ENCODE measurements at regions not wholly inside any gene's neighbourhood (a gene's known extent, or its start where the extent isn't known, plus 50 kb on each side); places are given as distances from the start of the nearest gene placed in this dataset.

- Mint-ChIP-seq H3K9me3 (no peaks in the 10 kb centered on the region), H3K27ac (no peak overlapping the region), H3K27me3 (ENCODE audit: insufficient read depth, low read depth, poor library complexity) (no peaks in the 10 kb centered on the region), H3K4me3 (no peak overlapping the region), H3K36me3 (ENCODE audit: low read depth) (no peaks in the 10 kb centered on the region), H3K4me1 (peaks cover 4% of the 10 kb centered on the region)
- Histone ChIP-seq H2AFZ (no peak overlapping the region), H3K9me2 (ENCODE audit: insufficient read depth) (peaks cover 4% of the 10 kb centered on the region; the same call in 1 of the 2 replicates), H4K20me1 (replicated peaks; ENCODE audit: insufficient read depth) (no peaks in the 10 kb centered on the region), H3K27ac (ENCODE audit: low read depth) (no peak overlapping the region), H3K36me3 (ENCODE audit: insufficient read depth) (no peaks in the 10 kb centered on the region), H3K27me3 (ENCODE audit: insufficient read depth) (no peaks in the 10 kb centered on the region), H3K4me1 (ENCODE audit: insufficient read depth) (no peaks in the 10 kb centered on the region), H3F3A (replicated peaks; ENCODE audit: low read depth) (no peaks in the 10 kb centered on the region), H3K4me2 (no peak overlapping the region), H3K4me3 (no peak overlapping the region), H3K79me2 (replicated peaks; ENCODE audit: insufficient read depth) (no peaks in the 10 kb centered on the region)
- no peak for DNase-seq (ENCODE audit: low spot score)
- no peak for ATAC-seq
- TF ChIP-seq POLR2AphosphoS5 (IDR thresholded peaks at IDR 0.05; ENCODE audit: low read depth) (no peak), STAT1 (IDR thresholded peaks at IDR 0.05; ENCODE audit: unreplicated experiment) (no peak), ETS1 (IDR thresholded peaks at IDR 0.05) (no peak), ZNF331 (CRISPR knock-in tag; IDR thresholded peaks at IDR 0.05; ENCODE audit: low read depth) (no peak), ZNF462 (CRISPR knock-in tag; IDR thresholded peaks at IDR 0.05) (no peak), CREB1 (CRISPR knock-in tag; IDR thresholded peaks at IDR 0.05; ENCODE audit: low read depth) (no peak), EZH2 (IDR thresholded peaks at IDR 0.05; ENCODE audit: low read depth, unreplicated experiment) (no peak)
- TF ChIP-seq, protein P1, sequence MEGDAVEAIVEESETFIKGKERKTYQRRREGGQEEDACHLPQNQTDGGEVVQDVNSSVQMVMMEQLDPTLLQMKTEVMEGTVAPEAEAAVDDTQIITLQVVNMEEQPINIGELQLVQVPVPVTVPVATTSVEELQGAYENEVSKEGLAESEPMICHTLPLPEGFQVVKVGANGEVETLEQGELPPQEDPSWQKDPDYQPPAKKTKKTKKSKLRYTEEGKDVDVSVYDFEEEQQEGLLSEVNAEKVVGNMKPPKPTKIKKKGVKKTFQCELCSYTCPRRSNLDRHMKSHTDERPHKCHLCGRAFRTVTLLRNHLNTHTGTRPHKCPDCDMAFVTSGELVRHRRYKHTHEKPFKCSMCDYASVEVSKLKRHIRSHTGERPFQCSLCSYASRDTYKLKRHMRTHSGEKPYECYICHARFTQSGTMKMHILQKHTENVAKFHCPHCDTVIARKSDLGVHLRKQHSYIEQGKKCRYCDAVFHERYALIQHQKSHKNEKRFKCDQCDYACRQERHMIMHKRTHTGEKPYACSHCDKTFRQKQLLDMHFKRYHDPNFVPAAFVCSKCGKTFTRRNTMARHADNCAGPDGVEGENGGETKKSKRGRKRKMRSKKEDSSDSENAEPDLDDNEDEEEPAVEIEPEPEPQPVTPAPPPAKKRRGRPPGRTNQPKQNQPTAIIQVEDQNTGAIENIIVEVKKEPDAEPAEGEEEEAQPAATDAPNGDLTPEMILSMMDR (conservative IDR thresholded peaks at IDR 0.05; ENCODE audit: low read depth in 2 of 2) = no peak
- TF ChIP-seq, protein P2, sequence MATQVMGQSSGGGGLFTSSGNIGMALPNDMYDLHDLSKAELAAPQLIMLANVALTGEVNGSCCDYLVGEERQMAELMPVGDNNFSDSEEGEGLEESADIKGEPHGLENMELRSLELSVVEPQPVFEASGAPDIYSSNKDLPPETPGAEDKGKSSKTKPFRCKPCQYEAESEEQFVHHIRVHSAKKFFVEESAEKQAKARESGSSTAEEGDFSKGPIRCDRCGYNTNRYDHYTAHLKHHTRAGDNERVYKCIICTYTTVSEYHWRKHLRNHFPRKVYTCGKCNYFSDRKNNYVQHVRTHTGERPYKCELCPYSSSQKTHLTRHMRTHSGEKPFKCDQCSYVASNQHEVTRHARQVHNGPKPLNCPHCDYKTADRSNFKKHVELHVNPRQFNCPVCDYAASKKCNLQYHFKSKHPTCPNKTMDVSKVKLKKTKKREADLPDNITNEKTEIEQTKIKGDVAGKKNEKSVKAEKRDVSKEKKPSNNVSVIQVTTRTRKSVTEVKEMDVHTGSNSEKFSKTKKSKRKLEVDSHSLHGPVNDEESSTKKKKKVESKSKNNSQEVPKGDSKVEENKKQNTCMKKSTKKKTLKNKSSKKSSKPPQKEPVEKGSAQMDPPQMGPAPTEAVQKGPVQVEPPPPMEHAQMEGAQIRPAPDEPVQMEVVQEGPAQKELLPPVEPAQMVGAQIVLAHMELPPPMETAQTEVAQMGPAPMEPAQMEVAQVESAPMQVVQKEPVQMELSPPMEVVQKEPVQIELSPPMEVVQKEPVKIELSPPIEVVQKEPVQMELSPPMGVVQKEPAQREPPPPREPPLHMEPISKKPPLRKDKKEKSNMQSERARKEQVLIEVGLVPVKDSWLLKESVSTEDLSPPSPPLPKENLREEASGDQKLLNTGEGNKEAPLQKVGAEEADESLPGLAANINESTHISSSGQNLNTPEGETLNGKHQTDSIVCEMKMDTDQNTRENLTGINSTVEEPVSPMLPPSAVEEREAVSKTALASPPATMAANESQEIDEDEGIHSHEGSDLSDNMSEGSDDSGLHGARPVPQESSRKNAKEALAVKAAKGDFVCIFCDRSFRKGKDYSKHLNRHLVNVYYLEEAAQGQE (IDR thresholded peaks at IDR 0.05; ENCODE audit: unreplicated experiment) = no peak
Observed at GRCh38 chr3:144457758-144458157, 486.1 kb downstream of the DIPK2A start.
